GM23338 (cell line): ENCODE measurements at regions not wholly inside any gene's neighbourhood (a gene's known extent, or its start where the extent isn't known, plus 50 kb on each side); places are given as distances from the start of the nearest gene placed in this dataset.

Source experiments
- ATAC-seq: fragments of 200-7000 bp; cut with Tn5 transposase; 3 replicates; pipeline ENCODE4 v1.9.1; 2020
- DNase-seq: peaks from one replicate; pipeline ENCODE4 v3.0.0-alpha.2; 2015; ENCODE audit warnings: low spot score
- H2AFZ ChIP-seq: fragments of 200-600 bp; sonication (generic); 2 replicates; pipeline ENCODE4 v1.8.0; 2016; ENCODE audit warnings: antibody characterized with exemption, mild to moderate bottlenecking, moderate library complexity
- H3F3A ChIP-seq: fragments of 200-600 bp; sonication (generic); replicated peaks from 2 replicates; pipeline ENCODE4 v1.8.0; 2017; ENCODE audit warnings: antibody characterized with exemption, mixed run types, low read depth
- H3K27ac ChIP-seq: fragments of 200-600 bp; sonication (generic); 2 replicates; pipeline ENCODE4 v1.6.1; 2016; ENCODE audit warnings: low read depth
- H3K27me3 ChIP-seq: fragments of 200-600 bp; sonication (generic); 2 replicates; pipeline ENCODE4 v1.8.0; 2016; ENCODE audit warnings: mild to moderate bottlenecking, mixed run types, moderate library complexity; ENCODE audit not compliant: insufficient read depth
- H3K36me3 ChIP-seq: fragments of 200-600 bp; sonication (generic); 2 replicates; pipeline ENCODE4 v1.8.0; 2016; ENCODE audit warnings: mild to moderate bottlenecking; ENCODE audit not compliant: insufficient read depth
- H3K4me1 ChIP-seq: fragments of 200-600 bp; sonication (generic); 2 replicates; pipeline ENCODE4 v1.8.0; 2016; ENCODE audit warnings: mild to moderate bottlenecking, moderate library complexity; ENCODE audit not compliant: insufficient read depth
- H3K4me2 ChIP-seq: fragments of 200-600 bp; sonication (generic); 2 replicates; pipeline ENCODE4 v1.7.1; 2017; ENCODE audit warnings: mixed run types
- H3K4me3 ChIP-seq: fragments of 200-600 bp; sonication (generic); 2 replicates; pipeline ENCODE4 v1.6.1; 2016; ENCODE audit warnings: mixed run types
- H3K79me2 ChIP-seq: fragments of 200-600 bp; sonication (generic); replicated peaks from 2 replicates; pipeline ENCODE4 v1.8.0; 2017; ENCODE audit warnings: mild to moderate bottlenecking; ENCODE audit not compliant: insufficient read depth
- H3K9me2 ChIP-seq: fragments of 200-600 bp; sonication (generic); 2 replicates; pipeline ENCODE4 v1.8.0; 2017; ENCODE audit not compliant: insufficient read depth
- H4K20me1 ChIP-seq: fragments of 200-600 bp; sonication (generic); replicated peaks from 2 replicates; pipeline ENCODE4 v1.8.0; 2017; ENCODE audit warnings: mild to moderate bottlenecking; ENCODE audit not compliant: insufficient read depth
- H3K27ac Mint-ChIP-seq: 2 replicates; pipeline ENCODE4 v1.8.0; 2020; ENCODE audit warnings: inconsistent platforms, mild to moderate bottlenecking, moderate library complexity, mixed read lengths
- H3K27me3 Mint-ChIP-seq: 3 replicates; pipeline ENCODE4 v1.8.0; 2022; ENCODE audit warnings: low read depth, mild to moderate bottlenecking, moderate library complexity, mixed read lengths, inconsistent platforms; ENCODE audit not compliant: insufficient read depth, poor library complexity
- H3K36me3 Mint-ChIP-seq: 3 replicates; pipeline ENCODE4 v1.8.0; 2021; ENCODE audit warnings: low read depth, mild to moderate bottlenecking, inconsistent platforms, moderate library complexity, mixed read lengths
- H3K4me1 Mint-ChIP-seq: 3 replicates; pipeline ENCODE4 v1.8.0; 2020; ENCODE audit warnings: mild to moderate bottlenecking, inconsistent platforms, mixed read lengths
- H3K4me3 Mint-ChIP-seq: 3 replicates; pipeline ENCODE4 v1.8.0; 2021; ENCODE audit warnings: moderate library complexity, mild to moderate bottlenecking, inconsistent platforms, mixed read lengths
- H3K9me3 Mint-ChIP-seq: 3 replicates; pipeline ENCODE4 v1.8.0; 2020; ENCODE audit warnings: moderate library complexity, mild to moderate bottlenecking, inconsistent platforms, mixed read lengths
- CREB1 ChIP-seq: fragments of 250-450 bp; sonication (Bioruptor Pico); IDR thresholded peaks from 2 replicates; pipeline ENCODE4 v1.5.0; 2020; ENCODE audit warnings: low read depth, mild to moderate bottlenecking, moderate library complexity
- EZH2 ChIP-seq: fragments of 200-600 bp; sonication (generic); IDR thresholded peaks from one replicate; pipeline ENCODE4 v1.8.0; 2017; ENCODE audit warnings: antibody characterized with exemption, mild to moderate bottlenecking, low read depth; ENCODE audit not compliant: unreplicated experiment
- EZH2phosphoT487 ChIP-seq: fragments of 200-600 bp; sonication (generic); IDR thresholded peaks from one replicate; pipeline ENCODE4 v1.8.1; 2018; ENCODE audit warnings: antibody characterized with exemption; ENCODE audit not compliant: unreplicated experiment
- JUNB ChIP-seq: IDR thresholded peaks from one replicate; pipeline ENCODE4 v1.6.1; 2016; ENCODE audit warnings: antibody characterized with exemption; ENCODE audit not compliant: unreplicated experiment
- NANOG ChIP-seq: IDR thresholded peaks from 2 replicates; pipeline ENCODE4 v1.6.1; 2016; ENCODE audit warnings: antibody characterized with exemption, borderline replicate concordance
- POLR2AphosphoS5 ChIP-seq: IDR thresholded peaks from 2 replicates; pipeline ENCODE4 v1.6.1; 2016; ENCODE audit warnings: antibody characterized with exemption, low read depth
- STAT1 ChIP-seq: IDR thresholded peaks from one replicate; pipeline ENCODE4 v1.6.1; 2016; ENCODE audit warnings: antibody characterized with exemption; ENCODE audit not compliant: unreplicated experiment
- ZNF114 ChIP-seq: fragments of 250-450 bp; sonication (Bioruptor Pico); IDR thresholded peaks from 2 replicates; pipeline ENCODE4 v1.5.0; 2020; ENCODE audit warnings: mild to moderate bottlenecking, moderate library complexity
- ZNF331 ChIP-seq: fragments of 250-450 bp; sonication (Bioruptor Pico); IDR thresholded peaks from 2 replicates; pipeline ENCODE4 v1.5.0; 2020; ENCODE audit warnings: low read depth, mild to moderate bottlenecking, moderate library complexity
- TF ChIP-seq, protein P1 (sequence below), 2 experiments: fragments of 200-600 bp in 1 of 2; sonication (generic) in 1 of 2; conservative IDR thresholded peaks; 2 replicates each; pipeline versions ENCODE4 v1.5.1 to v1.6.1; 2016 to 2017; ENCODE audit warnings: antibody characterized with exemption in 2 of 2, low read depth in 2 of 2, mild to moderate bottlenecking in 2 of 2, moderate library complexity in 1 of 2
- TF ChIP-seq, protein P2 (sequence below): fragments of 250-450 bp; sonication (Bioruptor Pico); IDR thresholded peaks from 2 replicates; pipeline ENCODE4 v1.5.0; 2020; ENCODE audit warnings: mild to moderate bottlenecking, moderate library complexity
- TF ChIP-seq, protein P3 (sequence below): IDR thresholded peaks from 2 replicates; pipeline ENCODE4 v1.6.1; 2016; ENCODE audit warnings: antibody characterized with exemption
- TF ChIP-seq, protein P4 (sequence below): IDR thresholded peaks from one replicate; pipeline ENCODE4 v1.6.1; 2018; ENCODE audit warnings: antibody characterized with exemption; ENCODE audit not compliant: unreplicated experiment

DNA sequence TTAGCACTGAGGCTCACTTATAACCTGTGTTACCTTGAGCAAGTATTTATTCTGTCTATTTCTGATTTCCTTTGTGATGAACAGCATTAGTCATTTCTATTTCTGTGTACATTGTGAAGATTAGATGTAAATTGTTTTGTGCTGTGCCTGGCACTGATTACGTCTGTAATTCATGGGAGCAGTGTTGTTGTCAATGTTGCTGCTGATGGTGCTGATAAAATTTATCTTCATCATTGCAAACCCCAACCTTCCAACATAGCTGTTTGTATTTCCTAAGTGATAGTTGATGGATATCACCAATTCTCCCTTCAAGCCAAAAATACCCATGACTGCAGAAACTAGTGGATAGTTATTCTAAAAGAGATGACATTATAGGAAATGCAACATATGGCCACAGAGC lies 400.5 kb upstream of the GRM3 start (continued):
- no peak for TF ChIP-seq EZH2phosphoT487
- no peak for TF ChIP-seq CREB1 (CRISPR knock-in tag)
- TF ChIP-seq POLR2AphosphoS5: no peak

DNA sequence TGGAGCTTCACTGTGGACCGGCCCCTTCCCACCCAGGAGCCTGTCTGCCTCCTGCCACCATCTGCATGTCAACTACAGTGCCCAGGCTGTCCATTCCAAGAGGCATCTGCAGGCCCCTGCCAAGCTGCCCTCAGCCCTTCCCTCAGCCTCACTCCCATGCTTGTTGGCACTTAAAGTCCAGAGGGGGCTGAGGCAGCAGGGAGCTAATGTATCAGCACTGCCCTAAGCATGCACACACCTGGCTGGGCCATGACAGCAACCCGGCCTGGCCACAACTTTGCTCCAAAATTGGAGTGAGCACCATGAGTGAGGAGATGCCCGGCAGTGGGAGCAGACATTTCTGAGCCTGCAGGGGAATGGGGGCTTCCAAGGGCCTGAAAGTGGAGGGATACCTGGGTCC lies 417.5 kb upstream of the GRM3 start:
- DNase-seq: no peak
- Histone ChIP-seq H3K4me2 (no peak overlapping the region), H3K27me3 (no peaks in the 10 kb centered on the region), H3K79me2 (no peaks in the 10 kb centered on the region), H4K20me1 (no peaks in the 10 kb centered on the region), H3F3A (no peaks in the 10 kb centered on the region), H2AFZ (no peak overlapping the region), H3K4me3 (no peak overlapping the region), H3K4me1 (no peaks in the 10 kb centered on the region), H3K27ac (no peak overlapping the region), H3K36me3 (no peaks in the 10 kb centered on the region), H3K9me2 (0 out of 2 replicates have a peak, but pooled peaks cover 8% of the 10 kb centered on the region)
- ATAC-seq: no peak
- TF ChIP-seq, protein P1, sequence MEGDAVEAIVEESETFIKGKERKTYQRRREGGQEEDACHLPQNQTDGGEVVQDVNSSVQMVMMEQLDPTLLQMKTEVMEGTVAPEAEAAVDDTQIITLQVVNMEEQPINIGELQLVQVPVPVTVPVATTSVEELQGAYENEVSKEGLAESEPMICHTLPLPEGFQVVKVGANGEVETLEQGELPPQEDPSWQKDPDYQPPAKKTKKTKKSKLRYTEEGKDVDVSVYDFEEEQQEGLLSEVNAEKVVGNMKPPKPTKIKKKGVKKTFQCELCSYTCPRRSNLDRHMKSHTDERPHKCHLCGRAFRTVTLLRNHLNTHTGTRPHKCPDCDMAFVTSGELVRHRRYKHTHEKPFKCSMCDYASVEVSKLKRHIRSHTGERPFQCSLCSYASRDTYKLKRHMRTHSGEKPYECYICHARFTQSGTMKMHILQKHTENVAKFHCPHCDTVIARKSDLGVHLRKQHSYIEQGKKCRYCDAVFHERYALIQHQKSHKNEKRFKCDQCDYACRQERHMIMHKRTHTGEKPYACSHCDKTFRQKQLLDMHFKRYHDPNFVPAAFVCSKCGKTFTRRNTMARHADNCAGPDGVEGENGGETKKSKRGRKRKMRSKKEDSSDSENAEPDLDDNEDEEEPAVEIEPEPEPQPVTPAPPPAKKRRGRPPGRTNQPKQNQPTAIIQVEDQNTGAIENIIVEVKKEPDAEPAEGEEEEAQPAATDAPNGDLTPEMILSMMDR (conservative IDR thresholded peaks at IDR 0.05; ENCODE audit: low read depth in 2 of 2): no peak
- TF ChIP-seq ZNF331 (CRISPR knock-in tag) (no peak), NANOG (no peak), STAT1 (no peak), POLR2AphosphoS5 (no peak), ZNF114 (CRISPR knock-in tag) (no peak), JUNB (no peak), EZH2phosphoT487 (no peak), CREB1 (CRISPR knock-in tag) (no peak), EZH2 (no peak)
- TF ChIP-seq, protein P2, sequence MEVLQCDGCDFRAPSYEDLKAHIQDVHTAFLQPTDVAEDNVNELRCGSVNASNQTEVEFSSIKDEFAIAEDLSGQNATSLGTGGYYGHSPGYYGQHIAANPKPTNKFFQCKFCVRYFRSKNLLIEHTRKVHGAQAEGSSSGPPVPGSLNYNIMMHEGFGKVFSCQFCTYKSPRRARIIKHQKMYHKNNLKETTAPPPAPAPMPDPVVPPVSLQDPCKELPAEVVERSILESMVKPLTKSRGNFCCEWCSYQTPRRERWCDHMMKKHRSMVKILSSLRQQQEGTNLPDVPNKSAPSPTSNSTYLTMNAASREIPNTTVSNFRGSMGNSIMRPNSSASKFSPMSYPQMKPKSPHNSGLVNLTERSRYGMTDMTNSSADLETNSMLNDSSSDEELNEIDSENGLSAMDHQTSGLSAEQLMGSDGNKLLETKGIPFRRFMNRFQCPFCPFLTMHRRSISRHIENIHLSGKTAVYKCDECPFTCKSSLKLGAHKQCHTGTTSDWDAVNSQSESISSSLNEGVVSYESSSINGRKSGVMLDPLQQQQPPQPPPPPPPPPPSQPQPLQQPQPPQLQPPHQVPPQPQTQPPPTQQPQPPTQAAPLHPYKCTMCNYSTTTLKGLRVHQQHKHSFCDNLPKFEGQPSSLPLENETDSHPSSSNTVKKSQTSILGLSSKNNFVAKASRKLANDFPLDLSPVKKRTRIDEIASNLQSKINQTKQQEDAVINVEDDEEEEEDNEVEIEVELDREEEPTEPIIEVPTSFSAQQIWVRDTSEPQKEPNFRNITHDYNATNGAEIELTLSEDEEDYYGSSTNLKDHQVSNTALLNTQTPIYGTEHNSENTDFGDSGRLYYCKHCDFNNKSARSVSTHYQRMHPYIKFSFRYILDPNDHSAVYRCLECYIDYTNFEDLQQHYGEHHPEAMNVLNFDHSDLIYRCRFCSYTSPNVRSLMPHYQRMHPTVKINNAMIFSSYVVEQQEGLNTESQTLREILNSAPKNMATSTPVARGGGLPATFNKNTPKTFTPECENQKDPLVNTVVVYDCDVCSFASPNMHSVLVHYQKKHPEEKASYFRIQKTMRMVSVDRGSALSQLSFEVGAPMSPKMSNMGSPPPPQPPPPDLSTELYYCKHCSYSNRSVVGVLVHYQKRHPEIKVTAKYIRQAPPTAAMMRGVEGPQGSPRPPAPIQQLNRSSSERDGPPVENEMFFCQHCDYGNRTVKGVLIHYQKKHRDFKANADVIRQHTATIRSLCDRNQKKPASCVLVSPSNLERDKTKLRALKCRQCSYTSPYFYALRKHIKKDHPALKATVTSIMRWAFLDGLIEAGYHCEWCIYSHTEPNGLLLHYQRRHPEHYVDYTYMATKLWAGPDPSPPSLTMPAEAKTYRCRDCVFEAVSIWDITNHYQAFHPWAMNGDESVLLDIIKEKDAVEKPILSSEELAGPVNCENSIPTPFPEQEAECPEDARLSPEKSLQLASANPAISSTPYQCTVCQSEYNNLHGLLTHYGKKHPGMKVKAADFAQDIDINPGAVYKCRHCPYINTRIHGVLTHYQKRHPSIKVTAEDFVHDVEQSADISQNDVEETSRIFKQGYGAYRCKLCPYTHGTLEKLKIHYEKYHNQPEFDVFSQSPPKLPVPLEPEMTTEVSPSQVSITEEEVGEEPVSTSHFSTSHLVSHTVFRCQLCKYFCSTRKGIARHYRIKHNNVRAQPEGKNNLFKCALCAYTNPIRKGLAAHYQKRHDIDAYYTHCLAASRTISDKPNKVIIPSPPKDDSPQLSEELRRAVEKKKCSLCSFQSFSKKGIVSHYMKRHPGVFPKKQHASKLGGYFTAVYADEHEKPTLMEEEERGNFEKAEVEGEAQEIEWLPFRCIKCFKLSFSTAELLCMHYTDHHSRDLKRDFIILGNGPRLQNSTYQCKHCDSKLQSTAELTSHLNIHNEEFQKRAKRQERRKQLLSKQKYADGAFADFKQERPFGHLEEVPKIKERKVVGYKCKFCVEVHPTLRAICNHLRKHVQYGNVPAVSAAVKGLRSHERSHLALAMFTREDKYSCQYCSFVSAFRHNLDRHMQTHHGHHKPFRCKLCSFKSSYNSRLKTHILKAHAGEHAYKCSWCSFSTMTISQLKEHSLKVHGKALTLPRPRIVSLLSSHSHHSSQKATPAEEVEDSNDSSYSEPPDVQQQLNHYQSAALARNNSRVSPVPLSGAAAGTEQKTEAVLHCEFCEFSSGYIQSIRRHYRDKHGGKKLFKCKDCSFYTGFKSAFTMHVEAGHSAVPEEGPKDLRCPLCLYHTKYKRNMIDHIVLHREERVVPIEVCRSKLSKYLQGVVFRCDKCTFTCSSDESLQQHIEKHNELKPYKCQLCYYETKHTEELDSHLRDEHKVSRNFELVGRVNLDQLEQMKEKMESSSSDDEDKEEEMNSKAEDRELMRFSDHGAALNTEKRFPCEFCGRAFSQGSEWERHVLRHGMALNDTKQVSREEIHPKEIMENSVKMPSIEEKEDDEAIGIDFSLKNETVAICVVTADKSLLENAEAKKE (CRISPR knock-in tag): no peak
- TF ChIP-seq, protein P3, sequence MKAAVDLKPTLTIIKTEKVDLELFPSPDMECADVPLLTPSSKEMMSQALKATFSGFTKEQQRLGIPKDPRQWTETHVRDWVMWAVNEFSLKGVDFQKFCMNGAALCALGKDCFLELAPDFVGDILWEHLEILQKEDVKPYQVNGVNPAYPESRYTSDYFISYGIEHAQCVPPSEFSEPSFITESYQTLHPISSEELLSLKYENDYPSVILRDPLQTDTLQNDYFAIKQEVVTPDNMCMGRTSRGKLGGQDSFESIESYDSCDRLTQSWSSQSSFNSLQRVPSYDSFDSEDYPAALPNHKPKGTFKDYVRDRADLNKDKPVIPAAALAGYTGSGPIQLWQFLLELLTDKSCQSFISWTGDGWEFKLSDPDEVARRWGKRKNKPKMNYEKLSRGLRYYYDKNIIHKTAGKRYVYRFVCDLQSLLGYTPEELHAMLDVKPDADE: no peak
- TF ChIP-seq, protein P4, sequence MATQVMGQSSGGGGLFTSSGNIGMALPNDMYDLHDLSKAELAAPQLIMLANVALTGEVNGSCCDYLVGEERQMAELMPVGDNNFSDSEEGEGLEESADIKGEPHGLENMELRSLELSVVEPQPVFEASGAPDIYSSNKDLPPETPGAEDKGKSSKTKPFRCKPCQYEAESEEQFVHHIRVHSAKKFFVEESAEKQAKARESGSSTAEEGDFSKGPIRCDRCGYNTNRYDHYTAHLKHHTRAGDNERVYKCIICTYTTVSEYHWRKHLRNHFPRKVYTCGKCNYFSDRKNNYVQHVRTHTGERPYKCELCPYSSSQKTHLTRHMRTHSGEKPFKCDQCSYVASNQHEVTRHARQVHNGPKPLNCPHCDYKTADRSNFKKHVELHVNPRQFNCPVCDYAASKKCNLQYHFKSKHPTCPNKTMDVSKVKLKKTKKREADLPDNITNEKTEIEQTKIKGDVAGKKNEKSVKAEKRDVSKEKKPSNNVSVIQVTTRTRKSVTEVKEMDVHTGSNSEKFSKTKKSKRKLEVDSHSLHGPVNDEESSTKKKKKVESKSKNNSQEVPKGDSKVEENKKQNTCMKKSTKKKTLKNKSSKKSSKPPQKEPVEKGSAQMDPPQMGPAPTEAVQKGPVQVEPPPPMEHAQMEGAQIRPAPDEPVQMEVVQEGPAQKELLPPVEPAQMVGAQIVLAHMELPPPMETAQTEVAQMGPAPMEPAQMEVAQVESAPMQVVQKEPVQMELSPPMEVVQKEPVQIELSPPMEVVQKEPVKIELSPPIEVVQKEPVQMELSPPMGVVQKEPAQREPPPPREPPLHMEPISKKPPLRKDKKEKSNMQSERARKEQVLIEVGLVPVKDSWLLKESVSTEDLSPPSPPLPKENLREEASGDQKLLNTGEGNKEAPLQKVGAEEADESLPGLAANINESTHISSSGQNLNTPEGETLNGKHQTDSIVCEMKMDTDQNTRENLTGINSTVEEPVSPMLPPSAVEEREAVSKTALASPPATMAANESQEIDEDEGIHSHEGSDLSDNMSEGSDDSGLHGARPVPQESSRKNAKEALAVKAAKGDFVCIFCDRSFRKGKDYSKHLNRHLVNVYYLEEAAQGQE: no peak
- peaks cover 6% of the 10 kb centered on the region; the same call in 2 of the 3 replicates for H3K36me3 Mint-ChIP-seq
- H3K27ac Mint-ChIP-seq: no peak overlapping the region
- H3K27me3 Mint-ChIP-seq: peaks cover 2% of the 10 kb centered on the region
- H3K9me3 Mint-ChIP-seq: peaks cover 42% of the 10 kb centered on the region
- H3K4me3 Mint-ChIP-seq: no peak overlapping the region
- no peaks in the 10 kb centered on the region for H3K4me1 Mint-ChIP-seq
